C4-2B (cell line): ENCODE measurements at regions not wholly inside any gene's neighbourhood (a gene's known extent, or its start where the extent isn't known, plus 50 kb on each side); places are given as distances from the start of the nearest gene placed in this dataset.
A peak's percentile ranks its signal among the peaks of the same experiment; 100 is the strongest.

Experiments used
- ZFX ChIP-seq: fragments of 450-650 bp; IDR thresholded peaks from 2 replicates; pipeline ENCODE4 v1.6.1; 2017
- TF ChIP-seq, protein P1 (sequence below): fragments of 450-650 bp; conservative IDR thresholded peaks from 2 replicates; pipeline ENCODE4 v1.5.1; 2017; ENCODE audit warnings: mild to moderate bottlenecking

DNA sequence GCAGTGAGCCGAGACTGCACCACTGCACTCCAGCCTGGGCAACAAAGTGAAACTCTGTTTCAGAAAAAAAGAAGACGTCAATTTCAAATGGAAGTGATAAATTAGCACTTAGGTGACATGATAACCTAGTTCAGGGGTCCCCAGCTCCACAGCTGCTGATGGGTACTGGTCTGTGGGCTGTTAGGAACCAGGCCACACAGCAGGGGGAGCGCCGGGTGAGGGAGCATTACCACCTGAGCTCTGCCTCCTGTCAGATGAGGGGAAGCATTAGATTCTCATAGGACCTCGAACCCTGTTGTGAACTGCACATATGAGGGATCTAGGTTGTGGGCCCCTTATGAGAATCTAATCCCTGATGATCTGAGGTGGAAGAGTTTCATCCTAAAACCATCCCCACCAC, 253.0 kb downstream of the FOXL1 start:
- TF ChIP-seq, protein P1, sequence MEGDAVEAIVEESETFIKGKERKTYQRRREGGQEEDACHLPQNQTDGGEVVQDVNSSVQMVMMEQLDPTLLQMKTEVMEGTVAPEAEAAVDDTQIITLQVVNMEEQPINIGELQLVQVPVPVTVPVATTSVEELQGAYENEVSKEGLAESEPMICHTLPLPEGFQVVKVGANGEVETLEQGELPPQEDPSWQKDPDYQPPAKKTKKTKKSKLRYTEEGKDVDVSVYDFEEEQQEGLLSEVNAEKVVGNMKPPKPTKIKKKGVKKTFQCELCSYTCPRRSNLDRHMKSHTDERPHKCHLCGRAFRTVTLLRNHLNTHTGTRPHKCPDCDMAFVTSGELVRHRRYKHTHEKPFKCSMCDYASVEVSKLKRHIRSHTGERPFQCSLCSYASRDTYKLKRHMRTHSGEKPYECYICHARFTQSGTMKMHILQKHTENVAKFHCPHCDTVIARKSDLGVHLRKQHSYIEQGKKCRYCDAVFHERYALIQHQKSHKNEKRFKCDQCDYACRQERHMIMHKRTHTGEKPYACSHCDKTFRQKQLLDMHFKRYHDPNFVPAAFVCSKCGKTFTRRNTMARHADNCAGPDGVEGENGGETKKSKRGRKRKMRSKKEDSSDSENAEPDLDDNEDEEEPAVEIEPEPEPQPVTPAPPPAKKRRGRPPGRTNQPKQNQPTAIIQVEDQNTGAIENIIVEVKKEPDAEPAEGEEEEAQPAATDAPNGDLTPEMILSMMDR: peak; percentile 25
- TF ChIP-seq ZFX: no peak
